HCT116 (cell line): ENCODE measurements at regions not wholly inside any gene's neighbourhood (a gene's known extent, or its start where the extent isn't known, plus 50 kb on each side); places are given as distances from the start of the nearest gene placed in this dataset.

Experiments used
- ATAC-seq: fragments of 200-7000 bp; cut with Tn5 transposase; 2 replicates; pipeline ENCODE4 v1.9.1; 2020; ENCODE audit warnings: mild to moderate bottlenecking, moderate library complexity
- BruUV-seq: library from RNA; stranded (reverse); fragments of 400-500 nt; replicated peaks from 2 replicates; lab custom pipeline; 2021; lab: Mats Ljungman, UMichigan
- CTCF ChIA-PET: fragments of 300-600 bp; sonication (Branson Sonifier 250); formaldehyde crosslinking; loops from one replicate; lab custom pipeline; 2021; ENCODE audit warnings: antibody characterized with exemption; lab: Charles Lee
- POLR2A ChIA-PET: fragments of 300-600, 350-600 bp; sonication (Branson Sonifier 250); formaldehyde crosslinking; loops from one replicate; lab custom pipeline; 2021; ENCODE audit warnings: antibody characterized with exemption; lab: Charles Lee
- RAD21 ChIA-PET, 2 experiments: fragments of 300-600 bp; sonication (Branson Sonifier 250); formaldehyde crosslinking; loops; one replicate each; lab custom pipeline; 2023; ENCODE audit warnings: low total read pairs in 2 of 2; ENCODE audit not compliant: uncharacterized antibody in 2 of 2, unreplicated experiment in 2 of 2, low non-redundant PET in 1 of 2; lab: Charles Lee
- DNase-seq: peaks from one replicate; pipeline ENCODE4 v3.0.0-alpha.2; 2010; ENCODE audit warnings: low read depth, low spot score
- H2AFZ ChIP-seq: fragments of 200-600 bp; shearing (Covaris generic), sonication (generic); 2 replicates; pipeline ENCODE4 v1.6.1; 2017; ENCODE audit warnings: low read depth, mixed run types, mixed read lengths, antibody characterized with exemption, low read length; ENCODE audit not compliant: poor library complexity, severe bottlenecking
- H3K27ac ChIP-seq: 2 replicates; pipeline ENCODE4 v1.5.1; 2012; ENCODE audit warnings: low read depth, low read length
- H3K27me3 ChIP-seq: fragments of 200-600 bp; sonication (generic); 2 replicates; pipeline ENCODE4 v1.6.1; 2016; ENCODE audit warnings: mixed run types, low read length, mixed read lengths; ENCODE audit not compliant: insufficient read depth
- H3K36me3 ChIP-seq, 2 experiments: fragments of 200-500 bp in 1 of 2; fragments of 200-600 bp in 1 of 2; sonication (Bioruptor generic) in 1 of 2; sonication (generic) in 1 of 2; 2 replicates each; pipeline versions ENCODE4 v1.5.1 to v1.6.1; 2014 to 2016; ENCODE audit warnings: low read length in 2 of 2, inconsistent platforms in 1 of 2, mixed read lengths in 1 of 2, mixed run types in 1 of 2; ENCODE audit not compliant: insufficient read depth in 2 of 2, control insufficient read depth in 1 of 2
- H3K4me1 ChIP-seq, 2 experiments: fragments of 200-600 bp in 1 of 2; sonication (generic) in 1 of 2; 2 replicates each; pipeline versions ENCODE4 v1.5.1 to v1.6.1; 2012 to 2017; ENCODE audit warnings: low read length in 2 of 2, inconsistent platforms in 1 of 2, mild to moderate bottlenecking in 1 of 2, mixed read lengths in 1 of 2, mixed run types in 1 of 2, moderate library complexity in 1 of 2; ENCODE audit not compliant: insufficient read depth in 2 of 2, control insufficient read depth in 1 of 2
- H3K4me2 ChIP-seq: fragments of 200-600 bp; sonication (generic); 2 replicates; pipeline ENCODE4 v1.6.1; 2017; ENCODE audit warnings: mixed run types, low read length, mixed read lengths
- H3K4me3 ChIP-seq, 2 experiments: fragments of 200-600 bp in 1 of 2; sonication (generic) in 1 of 2; replicated peaks in 1 of 2; 2 replicates each; pipeline ENCODE4 v1.5.1; 2011 to 2016; ENCODE audit warnings: low read length in 2 of 2, control low read depth in 1 of 2, low read depth in 1 of 2, mild to moderate bottlenecking in 1 of 2, mixed read lengths in 1 of 2, mixed run types in 1 of 2
- H3K79me2 ChIP-seq: fragments of 200-600 bp; sonication (generic); 2 replicates; pipeline ENCODE4 v1.6.1; 2017; ENCODE audit warnings: mild to moderate bottlenecking, mixed run types, low read length, moderate library complexity, mixed read lengths; ENCODE audit not compliant: insufficient read depth
- H3K9ac ChIP-seq: fragments of 200-600 bp; sonication (generic); 2 replicates; pipeline ENCODE4 v1.6.1; 2016; ENCODE audit warnings: low read length, mixed read lengths
- H3K9me2 ChIP-seq: fragments of 200-600 bp; sonication (generic), shearing (Covaris generic); 2 replicates; pipeline ENCODE4 v1.6.1; 2017; ENCODE audit warnings: mixed run types, mild to moderate bottlenecking, moderate library complexity; ENCODE audit not compliant: insufficient read depth
- H3K9me3 ChIP-seq, 2 experiments: fragments of 200-500 bp in 1 of 2; fragments of 200-600 bp in 1 of 2; sonication (Bioruptor generic) in 1 of 2; sonication (generic) in 1 of 2; 2 replicates each; pipeline ENCODE4 v1.6.1; 2014 to 2017; ENCODE audit warnings: low read length in 2 of 2, mixed read lengths in 2 of 2, inconsistent platforms in 1 of 2, low read depth in 1 of 2, mild to moderate bottlenecking in 1 of 2, mixed run types in 1 of 2, moderate library complexity in 1 of 2; ENCODE audit not compliant: control insufficient read depth in 1 of 2, insufficient read depth in 1 of 2
- H4K20me1 ChIP-seq: fragments of 200-600 bp; sonication (generic), shearing (Covaris generic); 2 replicates; pipeline ENCODE4 v1.6.1; 2017; ENCODE audit warnings: mixed run types, mild to moderate bottlenecking, moderate library complexity; ENCODE audit not compliant: insufficient read depth
- CBX3 ChIP-seq: IDR thresholded peaks from 2 replicates; pipeline ENCODE4 v1.6.1; 2012; ENCODE audit warnings: low read depth
- CTCF ChIP-seq, 3 experiments: fragments of 200-600 bp in 1 of 3; sonication (generic) in 1 of 3; IDR thresholded peaks in 2 of 3; conservative IDR thresholded peaks in 1 of 3; 2 replicates each; pipeline ENCODE4 v1.5.1; 2012 to 2017; ENCODE audit warnings: low read depth in 2 of 3, low read length in 2 of 3, antibody characterized with exemption in 1 of 3, borderline replicate concordance in 1 of 3, control low read depth in 1 of 3, mild to moderate bottlenecking in 1 of 3, mixed read lengths in 1 of 3, mixed run types in 1 of 3, moderate library complexity in 1 of 3; ENCODE audit not compliant: insufficient read depth in 1 of 3
- SIN3A ChIP-seq: IDR thresholded peaks from 2 replicates; pipeline ENCODE4 v1.6.1; 2012; ENCODE audit warnings: low read depth
- SP1 ChIP-seq: IDR thresholded peaks from 2 replicates; pipeline ENCODE4 v1.6.1; 2012; ENCODE audit warnings: low read depth
- SRF ChIP-seq: IDR thresholded peaks from 2 replicates; pipeline ENCODE4 v1.6.1; 2012; ENCODE audit warnings: low read depth
- ZFX ChIP-seq: fragments of 450-650 bp; IDR thresholded peaks from 2 replicates; pipeline ENCODE4 v1.6.1; 2017
- ZNF274 ChIP-seq: fragments of 200-500 bp; sonication (Bioruptor generic); IDR thresholded peaks from 2 replicates; pipeline ENCODE4 v1.6.1; 2014; ENCODE audit warnings: mild to moderate bottlenecking, low read depth, low read length, inconsistent platforms
- intact Hi-C: fragments of 100-400 bp; cut with micrococcal nuclease; formaldehyde crosslinking; loops from 2 replicates; pipeline ENCODE4 v1.10.0; 2022
- TF ChIP-seq, protein P1 (sequence below): IDR thresholded peaks from 2 replicates; pipeline ENCODE4 v1.6.1; 2011; ENCODE audit warnings: mild to moderate bottlenecking, low read length, moderate library complexity; ENCODE audit not compliant: insufficient replicate concordance; ENCODE audit errors: extremely low read depth

- H3K9me3 ChIP-seq: no peaks in the 10 kb centered on the region
- no peaks in the 10 kb centered on the region for H3K36me3 ChIP-seq
- no peak overlapping the region for H3K27ac ChIP-seq
- no peak overlapping the region for H3K4me3 ChIP-seq
- H3K79me2 ChIP-seq: no peaks in the 10 kb centered on the region
- DNase-seq: no peak
- no peak overlapping the region for H3K9ac ChIP-seq
- no peak for ATAC-seq
- no peak overlapping the region for H2AFZ ChIP-seq
- CTCF ChIA-PET: no interaction called here
- no peaks in the 10 kb centered on the region for H3K4me1 ChIP-seq
- H3K4me2 ChIP-seq: no peak overlapping the region
- H3K27me3 ChIP-seq: peaks cover 5% of the 10 kb centered on the region; the same call in 1 of the 2 replicates
- no peaks in the 10 kb centered on the region for H4K20me1 ChIP-seq
- intact Hi-C loops: no loop called here
- TF ChIP-seq CBX3 (no peak), CTCF (IDR thresholded peaks at IDR 0.05 in 2 of 3, conservative IDR thresholded peaks at IDR 0.05 in 1 of 3; ENCODE audit: borderline replicate concordance in 1 of 3, insufficient read depth in 1 of 3, low read depth in 2 of 3, low read length in 2 of 3) (peak in 2 of 3 experiments; percentile 8 to 33; a peak in 2 of 6 replicates), SIN3A (no peak), ZFX (no peak), SP1 (no peak), ZNF274 (no peak), SRF (no peak)
- TF ChIP-seq, protein P1, sequence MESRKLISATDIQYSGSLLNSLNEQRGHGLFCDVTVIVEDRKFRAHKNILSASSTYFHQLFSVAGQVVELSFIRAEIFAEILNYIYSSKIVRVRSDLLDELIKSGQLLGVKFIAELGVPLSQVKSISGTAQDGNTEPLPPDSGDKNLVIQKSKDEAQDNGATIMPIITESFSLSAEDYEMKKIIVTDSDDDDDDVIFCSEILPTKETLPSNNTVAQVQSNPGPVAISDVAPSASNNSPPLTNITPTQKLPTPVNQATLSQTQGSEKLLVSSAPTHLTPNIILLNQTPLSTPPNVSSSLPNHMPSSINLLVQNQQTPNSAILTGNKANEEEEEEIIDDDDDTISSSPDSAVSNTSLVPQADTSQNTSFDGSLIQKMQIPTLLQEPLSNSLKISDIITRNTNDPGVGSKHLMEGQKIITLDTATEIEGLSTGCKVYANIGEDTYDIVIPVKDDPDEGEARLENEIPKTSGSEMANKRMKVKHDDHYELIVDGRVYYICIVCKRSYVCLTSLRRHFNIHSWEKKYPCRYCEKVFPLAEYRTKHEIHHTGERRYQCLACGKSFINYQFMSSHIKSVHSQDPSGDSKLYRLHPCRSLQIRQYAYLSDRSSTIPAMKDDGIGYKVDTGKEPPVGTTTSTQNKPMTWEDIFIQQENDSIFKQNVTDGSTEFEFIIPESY: no peak
- no peaks in the 10 kb centered on the region for H3K9me2 ChIP-seq
- RAD21 ChIA-PET: no interaction called here
- POLR2A ChIA-PET: no interaction called here
- BruUV-seq: no TSS peak
These were observed 160.7 kb upstream of the LMO4 start for GRCh38 chr1:87167848-87168525.
